ENCODE measurements at regions not wholly inside any gene's neighbourhood (a gene's known extent, or its start where the extent isn't known, plus 50 kb on each side); places are given as distances from the start of the nearest gene placed in this dataset.

- DNase-seq (ENCODE audit: low read depth): no peak
These were observed 51.9 kb upstream of the PDE10A start for GRCh38 chr6:165714907-165715306.

- DNase-seq (ENCODE audit: low read depth): no peak
These were observed 50.9 kb upstream of the PDE10A start for GRCh38 chr6:165713845-165714466.

All from non-pigmented ciliary epithelial cell (primary cell).